ENCODE measurements at regions not wholly inside any gene's neighbourhood (a gene's known extent, or its start where the extent isn't known, plus 50 kb on each side); places are given as distances from the start of the nearest gene placed in this dataset.
"Not testable (repeated sequence)": the region's sequence is repeated elsewhere in the genome, so short reads cannot be mapped to it uniquely, and the experiment has no call there.

DNA sequence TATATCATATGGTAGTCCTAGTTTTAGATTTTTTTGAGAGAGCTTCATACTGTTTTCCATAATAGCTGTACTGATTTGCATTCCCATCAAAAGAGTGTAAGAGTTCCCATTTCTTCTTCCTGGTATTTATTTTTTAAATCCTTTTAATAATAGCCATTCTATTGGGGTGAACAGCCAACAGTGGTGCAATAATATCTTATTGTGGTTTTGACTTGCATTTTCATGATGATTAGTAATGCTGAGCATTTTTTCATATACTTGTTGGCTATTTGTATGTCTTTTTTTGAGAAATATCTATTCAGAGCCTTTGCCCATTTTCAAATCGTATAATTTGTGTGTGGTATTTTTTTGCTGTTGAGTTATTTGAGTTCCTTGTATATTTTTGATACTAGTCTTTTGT, 167.4 kb downstream of the FZD1 start:
- H3K4me3 ChIP-seq (ENCODE audit: low read length), result no peak overlapping the region
- peak; percentile 21 for DNase-seq (ENCODE audit: low read depth)
- TF ChIP-seq, protein P1, sequence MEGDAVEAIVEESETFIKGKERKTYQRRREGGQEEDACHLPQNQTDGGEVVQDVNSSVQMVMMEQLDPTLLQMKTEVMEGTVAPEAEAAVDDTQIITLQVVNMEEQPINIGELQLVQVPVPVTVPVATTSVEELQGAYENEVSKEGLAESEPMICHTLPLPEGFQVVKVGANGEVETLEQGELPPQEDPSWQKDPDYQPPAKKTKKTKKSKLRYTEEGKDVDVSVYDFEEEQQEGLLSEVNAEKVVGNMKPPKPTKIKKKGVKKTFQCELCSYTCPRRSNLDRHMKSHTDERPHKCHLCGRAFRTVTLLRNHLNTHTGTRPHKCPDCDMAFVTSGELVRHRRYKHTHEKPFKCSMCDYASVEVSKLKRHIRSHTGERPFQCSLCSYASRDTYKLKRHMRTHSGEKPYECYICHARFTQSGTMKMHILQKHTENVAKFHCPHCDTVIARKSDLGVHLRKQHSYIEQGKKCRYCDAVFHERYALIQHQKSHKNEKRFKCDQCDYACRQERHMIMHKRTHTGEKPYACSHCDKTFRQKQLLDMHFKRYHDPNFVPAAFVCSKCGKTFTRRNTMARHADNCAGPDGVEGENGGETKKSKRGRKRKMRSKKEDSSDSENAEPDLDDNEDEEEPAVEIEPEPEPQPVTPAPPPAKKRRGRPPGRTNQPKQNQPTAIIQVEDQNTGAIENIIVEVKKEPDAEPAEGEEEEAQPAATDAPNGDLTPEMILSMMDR (conservative IDR thresholded peaks at IDR 0.05; ENCODE audit: low read length), result no peak

DNA sequence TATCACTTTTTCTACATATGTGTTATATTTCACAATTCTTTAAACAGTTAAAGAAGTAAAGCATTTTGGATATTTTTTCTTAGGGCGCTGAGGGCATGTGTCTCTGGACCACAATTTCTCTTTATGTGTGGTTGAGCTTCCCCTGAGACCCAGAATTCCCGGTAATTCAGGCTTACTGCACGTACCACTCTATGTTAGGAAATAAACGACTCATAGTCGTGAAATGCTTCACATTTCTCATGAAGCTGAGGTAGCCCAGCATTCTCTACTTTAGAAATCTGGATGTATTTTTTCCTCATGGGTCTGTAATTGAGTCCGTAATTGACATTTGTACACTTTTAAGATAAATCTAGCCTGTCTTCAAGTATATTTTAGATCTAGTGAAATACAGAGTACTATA, 170.6 kb downstream of the FZD1 start:
- H3K4me3 ChIP-seq (ENCODE audit: low read length), result no peak overlapping the region
- DNase-seq (ENCODE audit: low read depth), result peak; percentile 52
- TF ChIP-seq, protein P1 (conservative IDR thresholded peaks at IDR 0.05; ENCODE audit: low read length), result no peak

DNA sequence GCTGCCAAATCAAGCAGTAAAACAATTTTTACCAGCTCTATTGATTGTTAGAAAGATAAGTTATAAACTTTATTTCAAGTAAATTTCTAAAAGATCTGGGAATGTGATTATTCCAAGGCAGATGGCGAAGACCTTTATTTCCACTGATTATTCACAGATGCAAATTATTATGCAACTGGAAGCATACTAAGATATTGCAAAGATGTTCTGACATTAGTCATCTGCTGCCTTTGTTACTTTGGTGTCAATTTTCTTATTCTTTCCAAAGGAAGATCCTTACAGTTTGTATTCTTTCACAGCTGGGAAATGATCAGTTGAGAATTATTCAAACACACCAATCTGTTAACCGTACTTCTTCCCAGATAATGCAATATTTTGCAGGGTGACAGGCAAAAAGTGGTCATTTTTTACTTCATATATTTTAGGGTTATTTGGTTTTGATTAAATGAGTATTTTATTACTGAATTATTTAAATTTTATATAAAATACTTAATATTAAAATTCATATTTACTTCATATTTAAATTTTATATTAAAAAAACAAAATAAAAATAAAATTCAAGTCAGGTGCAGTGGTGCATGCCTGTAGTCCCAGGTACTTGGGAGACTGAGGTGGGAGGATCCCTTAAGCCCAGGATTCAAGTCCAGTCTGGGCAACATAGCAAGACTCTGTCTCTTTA, 171.3 kb downstream of the FZD1 start:
- TF ChIP-seq, protein P1 (conservative IDR thresholded peaks at IDR 0.05; ENCODE audit: low read length), result no peak
- DNase-seq (ENCODE audit: low read depth), result peak; percentile 31
- H3K4me3 ChIP-seq (ENCODE audit: low read length), result no peak overlapping the region

DNA sequence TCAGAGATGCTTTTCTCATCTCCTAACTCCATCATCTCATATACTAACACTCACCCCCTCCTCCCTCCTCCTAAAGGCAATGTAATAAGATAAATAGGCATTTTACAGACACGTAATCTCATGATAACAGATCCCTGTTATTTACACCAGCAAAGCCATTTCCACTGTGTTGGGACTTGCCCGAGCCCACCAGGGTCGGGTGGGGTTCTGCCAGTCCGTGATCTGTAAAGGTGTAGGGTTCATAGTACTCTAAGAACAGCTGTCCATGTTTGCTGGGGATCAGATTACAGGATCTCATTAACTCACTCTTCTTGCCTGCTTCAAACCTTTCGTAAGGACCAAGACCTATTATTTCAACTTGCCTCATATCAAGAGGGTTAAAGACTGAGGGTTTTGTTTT, 172.4 kb downstream of the FZD1 start:
- TF ChIP-seq, protein P1 (conservative IDR thresholded peaks at IDR 0.05; ENCODE audit: low read length), result no peak
- H3K4me3 ChIP-seq (ENCODE audit: low read length), result no peak overlapping the region
- DNase-seq (ENCODE audit: low read depth), result no peak

DNA sequence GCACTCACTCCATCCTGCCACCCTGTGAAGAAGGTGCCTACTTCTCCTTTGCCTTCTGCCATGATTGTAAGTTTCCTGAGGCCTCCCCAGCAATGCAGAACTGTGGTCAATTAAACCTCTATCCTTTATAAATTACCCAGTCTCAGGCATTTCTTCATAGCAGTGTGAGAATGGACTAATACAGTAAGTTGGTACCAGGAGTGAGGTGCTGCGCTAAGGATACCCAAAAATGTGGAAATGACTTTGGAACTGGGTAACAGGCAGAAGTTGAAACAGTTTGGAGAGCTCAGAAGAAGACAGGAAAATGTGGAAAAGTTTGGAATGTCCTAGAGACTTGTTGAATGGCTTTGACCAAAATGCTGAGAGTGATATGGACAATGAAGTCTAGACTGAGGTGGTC, 176.0 kb downstream of the FZD1 start:
- not testable (repeated sequence) for DNase-seq (ENCODE audit: low read depth); H3K4me3 ChIP-seq (ENCODE audit: low read length)

DNA sequence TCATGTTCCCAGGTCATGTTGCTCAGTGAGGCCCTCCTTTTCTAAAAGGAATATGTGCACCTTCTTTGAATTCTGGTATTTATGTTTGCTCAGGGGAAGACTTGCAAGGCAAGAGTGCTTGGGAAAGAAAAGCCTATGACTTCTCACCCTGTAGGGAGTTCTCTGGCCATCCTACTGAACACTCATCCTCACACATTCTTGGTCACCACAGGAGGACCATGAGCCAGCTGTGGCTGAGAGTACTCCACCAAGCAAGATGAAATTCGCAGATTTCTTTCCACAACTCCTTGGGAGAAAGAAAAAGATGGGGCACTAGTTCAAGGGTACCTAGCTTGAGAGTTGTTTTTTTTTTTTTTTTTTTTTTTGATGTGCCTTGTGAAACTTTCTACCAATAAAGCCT, 179.6 kb downstream of the FZD1 start:
- no peak for DNase-seq (ENCODE audit: low read depth)
- TF ChIP-seq, protein P1 (conservative IDR thresholded peaks at IDR 0.05; ENCODE audit: low read length), result no peak
- H3K4me3 ChIP-seq (ENCODE audit: low read length), result no peak overlapping the region

DNA sequence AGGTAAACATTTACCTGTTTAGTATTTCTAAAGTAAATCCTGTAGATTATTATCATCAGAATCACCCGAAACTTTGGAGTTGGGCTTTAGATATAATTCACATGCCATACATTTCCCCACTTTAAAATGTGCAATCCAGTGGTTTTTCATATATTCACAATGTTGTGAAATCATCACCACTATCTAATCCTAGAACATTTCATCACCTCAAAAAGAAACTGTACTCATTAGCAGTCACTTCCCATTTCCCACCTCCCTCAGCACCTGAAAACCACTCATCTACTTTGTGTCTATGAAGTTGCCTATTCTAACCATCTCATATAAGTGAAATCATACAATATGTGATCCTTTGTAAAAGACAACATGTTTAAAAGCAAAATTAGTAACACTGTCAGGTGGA, 182.6 kb downstream of the FZD1 start:
- TF ChIP-seq, protein P1 (conservative IDR thresholded peaks at IDR 0.05; ENCODE audit: low read length), result no peak
- H3K4me3 ChIP-seq (ENCODE audit: low read length), result no peak overlapping the region
- DNase-seq (ENCODE audit: low read depth), result no peak

DNA sequence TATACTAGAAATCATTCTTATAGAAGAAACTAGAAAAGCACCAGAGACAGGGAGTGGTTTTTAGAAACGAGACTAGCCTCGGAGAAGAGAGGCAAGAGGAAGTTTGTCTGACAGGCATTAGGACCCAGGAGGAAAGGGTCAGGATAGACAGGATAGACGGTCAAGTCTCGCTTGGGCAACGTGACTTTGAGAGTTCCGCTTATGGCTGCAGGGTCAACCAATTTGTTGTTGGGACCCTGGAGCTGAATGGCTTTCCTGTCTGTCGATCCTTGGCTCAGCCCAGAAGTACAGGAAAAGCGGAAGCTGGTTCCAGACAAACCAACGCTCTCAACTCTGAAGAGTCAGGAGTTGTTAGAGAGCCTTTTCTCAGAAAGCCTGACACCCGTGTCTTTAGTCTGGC, 191.2 kb downstream of the FZD1 start:
- TF ChIP-seq, protein P1 (conservative IDR thresholded peaks at IDR 0.05; ENCODE audit: low read length), result no peak
- no peak for DNase-seq (ENCODE audit: low read depth)
- H3K4me3 ChIP-seq (ENCODE audit: low read length), result no peak overlapping the region

All from AG10803 (cell line).